ENCODE measurements at regions not wholly inside any gene's neighbourhood (a gene's known extent, or its start where the extent isn't known, plus 50 kb on each side); places are given as distances from the start of the nearest gene placed in this dataset.

DNA sequence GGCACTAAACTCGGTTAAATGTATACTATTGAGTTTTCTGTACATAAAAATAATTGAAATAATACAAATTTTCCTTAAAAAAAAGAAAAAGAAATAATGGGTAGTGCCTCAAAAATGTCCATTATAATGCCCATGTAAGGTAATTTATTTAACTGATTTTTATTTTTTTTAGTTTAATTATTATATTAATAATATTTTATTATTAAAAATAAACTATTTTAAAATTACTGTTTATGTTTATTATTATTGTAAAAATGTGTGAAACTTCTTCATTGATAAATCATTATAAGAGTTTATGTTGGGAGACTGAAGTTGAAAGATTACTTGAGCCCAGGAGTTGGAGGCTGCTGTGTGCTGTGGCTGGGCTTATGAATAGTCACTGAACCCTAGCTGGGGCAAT lies 925.5 kb upstream of the EPHA7 start:
- Histone ChIP-seq H3K4me3 (ENCODE audit: low read depth in 1 of 2, low read length in 2 of 2) (no peak overlapping the region), H3K27me3 (ENCODE audit: control insufficient read depth in 1 of 2, insufficient read depth in 2 of 2, low read length in 2 of 2) (no peaks in the 10 kb centered on the region), H3K27ac (ENCODE audit: low read depth in 2 of 2, low read length in 1 of 2) (no peak overlapping the region), H3K9me3 (ENCODE audit: control insufficient read depth in 2 of 2, insufficient read depth in 1 of 2, low read depth in 1 of 2, low read length in 1 of 2) (no peaks in the 10 kb centered on the region), H3K36me3 (ENCODE audit: control insufficient read depth in 2 of 2, insufficient read depth in 2 of 2, low read length in 1 of 2) (no peaks in the 10 kb centered on the region), H3K4me1 (ENCODE audit: control insufficient read depth in 2 of 2, insufficient read depth in 2 of 2, low read length in 1 of 2) (no peaks in the 10 kb centered on the region)
- 74 to 91% methylated on average over 1 of the region's 1 CpG for WGBS, 2 donors

DNA sequence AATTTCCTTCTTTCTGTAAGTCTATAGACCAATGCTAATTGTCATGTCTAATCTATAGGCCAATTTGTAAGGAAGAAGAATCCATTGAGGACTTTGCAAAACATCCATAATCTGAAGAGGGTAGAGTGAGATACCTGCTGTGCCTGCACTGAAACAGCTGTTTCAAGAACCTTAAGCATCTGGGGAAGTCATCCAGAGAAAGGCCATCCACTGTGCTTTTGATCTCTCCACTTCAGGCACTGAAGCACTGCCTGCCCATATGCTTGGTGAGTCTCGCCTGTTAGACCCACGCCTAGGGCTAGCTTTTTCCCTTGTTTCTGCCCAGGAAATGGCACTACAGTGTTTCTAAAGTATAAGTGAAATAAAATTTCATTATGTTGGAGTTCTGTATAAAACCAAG lies 921.8 kb upstream of the EPHA7 start:
- WGBS, 2 donors: 74 to 75% methylated on average over 2 of the region's 2 CpGs
- Histone ChIP-seq H3K27me3 (ENCODE audit: control insufficient read depth in 1 of 2, insufficient read depth in 2 of 2, low read length in 2 of 2) (no peaks in the 10 kb centered on the region), H3K27ac (ENCODE audit: low read depth in 2 of 2, low read length in 1 of 2) (no peak overlapping the region), H3K36me3 (ENCODE audit: control insufficient read depth in 2 of 2, insufficient read depth in 2 of 2, low read length in 1 of 2) (no peaks in the 10 kb centered on the region), H3K4me1 (ENCODE audit: control insufficient read depth in 2 of 2, insufficient read depth in 2 of 2, low read length in 1 of 2) (no peaks in the 10 kb centered on the region), H3K9me3 (ENCODE audit: control insufficient read depth in 2 of 2, insufficient read depth in 1 of 2, low read depth in 1 of 2, low read length in 1 of 2) (no peaks in the 10 kb centered on the region), H3K4me3 (ENCODE audit: low read depth in 1 of 2, low read length in 2 of 2) (no peak overlapping the region)

DNA sequence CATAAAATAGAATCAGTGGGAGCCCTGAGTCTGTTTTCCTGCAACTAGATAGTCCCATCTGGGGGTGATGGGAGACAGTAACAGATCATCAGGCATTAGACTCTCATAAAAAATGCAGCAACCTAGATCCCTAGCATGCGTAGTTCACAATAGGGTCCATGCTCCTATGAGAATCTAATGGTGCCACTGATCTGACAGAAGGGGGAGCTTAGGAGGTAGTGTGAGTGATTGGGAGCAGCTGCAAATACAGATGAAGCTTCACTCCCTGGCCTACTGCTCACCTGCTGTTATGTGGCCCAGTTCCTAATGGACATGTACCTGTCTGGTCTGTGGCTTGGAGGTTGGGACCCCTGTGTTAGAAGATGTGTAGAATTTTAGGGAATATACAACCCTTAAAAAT lies 904.5 kb upstream of the EPHA7 start:
- WGBS, 2 donors: 86 to 94% methylated on average over 1 of the region's 1 CpG
- Histone ChIP-seq H3K9me3 (ENCODE audit: control insufficient read depth in 2 of 2, insufficient read depth in 1 of 2, low read depth in 1 of 2, low read length in 1 of 2) (peaks cover 2% of the 10 kb centered on the region in 2 donors), H3K36me3 (ENCODE audit: control insufficient read depth in 2 of 2, insufficient read depth in 2 of 2, low read length in 1 of 2) (no peaks in the 10 kb centered on the region), H3K27me3 (ENCODE audit: control insufficient read depth in 1 of 2, insufficient read depth in 2 of 2, low read length in 2 of 2) (no peaks in the 10 kb centered on the region), H3K4me1 (ENCODE audit: control insufficient read depth in 2 of 2, insufficient read depth in 2 of 2, low read length in 1 of 2) (no peaks in the 10 kb centered on the region), H3K27ac (ENCODE audit: low read depth in 2 of 2, low read length in 1 of 2) (no peak overlapping the region), H3K4me3 (ENCODE audit: low read depth in 1 of 2, low read length in 2 of 2) (no peak overlapping the region)

DNA sequence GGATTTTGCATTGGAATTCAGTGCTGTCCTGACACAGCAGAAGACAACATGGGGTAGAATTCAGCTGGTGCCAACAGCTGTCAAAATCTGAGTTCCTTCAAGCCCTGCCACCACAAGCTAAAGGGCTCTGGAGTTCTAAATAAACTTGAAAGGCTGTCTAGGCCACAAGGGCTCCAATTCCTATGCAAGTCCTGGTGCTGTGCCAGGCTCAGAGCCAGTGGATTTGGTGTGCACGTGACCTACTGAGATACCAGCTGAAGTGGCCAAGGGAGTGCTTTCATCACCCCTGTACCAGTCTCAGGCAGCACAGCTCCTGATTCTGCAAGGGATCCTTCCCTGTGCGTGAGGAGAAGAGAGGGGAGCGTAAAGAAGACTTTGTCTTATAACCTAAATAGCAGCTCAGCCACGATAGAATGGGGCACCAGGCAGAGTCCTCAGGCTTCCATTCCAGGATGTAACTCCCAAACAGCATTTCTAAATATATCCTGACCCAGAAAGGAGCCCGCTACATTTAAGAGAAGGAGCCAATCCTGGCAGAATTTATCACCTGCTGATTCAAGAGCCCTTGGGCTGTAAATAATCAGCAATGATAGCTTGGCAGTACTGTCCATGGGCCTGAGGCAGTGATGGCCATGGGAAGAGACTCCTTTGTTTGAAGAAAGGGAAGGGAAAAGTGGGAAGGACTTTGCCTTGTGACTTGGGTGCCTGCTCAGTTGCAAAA lies 881.2 kb upstream of the EPHA7 start:
- peaks cover 3 to 5% of the 10 kb centered on the region in 2 donors for H3K9me3 ChIP-seq (ENCODE audit: control insufficient read depth in 2 of 2, insufficient read depth in 1 of 2, low read depth in 1 of 2, low read length in 1 of 2)
- no peaks in the 10 kb centered on the region for H3K36me3 ChIP-seq (ENCODE audit: control insufficient read depth in 2 of 2, insufficient read depth in 2 of 2, low read length in 1 of 2)
- H3K27ac ChIP-seq (ENCODE audit: low read depth in 2 of 2, low read length in 1 of 2): no peak overlapping the region
- 84 to 86% methylated on average over 5 of the region's 5 CpGs for WGBS, 2 donors
- H3K4me3 ChIP-seq (ENCODE audit: low read depth in 1 of 2, low read length in 2 of 2): no peak overlapping the region
- no peaks in the 10 kb centered on the region for H3K4me1 ChIP-seq (ENCODE audit: control insufficient read depth in 2 of 2, insufficient read depth in 2 of 2, low read length in 1 of 2)
- H3K27me3 ChIP-seq (ENCODE audit: control insufficient read depth in 1 of 2, insufficient read depth in 2 of 2, low read length in 2 of 2): no peaks in the 10 kb centered on the region

DNA sequence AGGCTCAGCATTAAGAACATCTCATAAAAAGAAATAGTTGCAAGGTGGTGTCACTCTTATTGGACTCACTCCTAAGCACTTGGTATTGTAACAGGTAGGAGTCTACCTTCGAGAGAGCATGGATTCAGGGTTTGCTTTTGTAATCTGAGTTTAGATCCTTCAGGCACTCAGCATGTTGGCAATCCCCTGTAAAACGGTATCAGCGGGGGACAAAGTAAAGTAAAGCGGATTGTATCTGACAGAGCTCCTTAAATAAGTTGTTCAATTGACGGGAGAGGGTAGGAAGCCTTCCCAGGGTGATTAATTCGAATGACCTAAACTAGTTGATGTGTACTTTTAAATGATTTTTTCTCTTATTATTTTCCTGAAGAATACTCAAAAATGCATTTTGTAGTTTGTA lies 869.8 kb upstream of the EPHA7 start:
- no peaks in the 10 kb centered on the region for H3K27me3 ChIP-seq (ENCODE audit: control insufficient read depth in 1 of 2, insufficient read depth in 2 of 2, low read length in 2 of 2)
- no peaks in the 10 kb centered on the region for H3K36me3 ChIP-seq (ENCODE audit: control insufficient read depth in 2 of 2, insufficient read depth in 2 of 2, low read length in 1 of 2)
- no peak overlapping the region for H3K4me3 ChIP-seq (ENCODE audit: low read depth in 1 of 2, low read length in 2 of 2)
- H3K4me1 ChIP-seq (ENCODE audit: control insufficient read depth in 2 of 2, insufficient read depth in 2 of 2, low read length in 1 of 2): no peaks in the 10 kb centered on the region
- 77 to 84% methylated on average over 6 of the region's 6 CpGs for WGBS, 2 donors
- H3K27ac ChIP-seq (ENCODE audit: low read depth in 2 of 2, low read length in 1 of 2): no peak overlapping the region
- H3K9me3 ChIP-seq (ENCODE audit: control insufficient read depth in 2 of 2, insufficient read depth in 1 of 2, low read depth in 1 of 2, low read length in 1 of 2): no peaks in the 10 kb centered on the region

DNA sequence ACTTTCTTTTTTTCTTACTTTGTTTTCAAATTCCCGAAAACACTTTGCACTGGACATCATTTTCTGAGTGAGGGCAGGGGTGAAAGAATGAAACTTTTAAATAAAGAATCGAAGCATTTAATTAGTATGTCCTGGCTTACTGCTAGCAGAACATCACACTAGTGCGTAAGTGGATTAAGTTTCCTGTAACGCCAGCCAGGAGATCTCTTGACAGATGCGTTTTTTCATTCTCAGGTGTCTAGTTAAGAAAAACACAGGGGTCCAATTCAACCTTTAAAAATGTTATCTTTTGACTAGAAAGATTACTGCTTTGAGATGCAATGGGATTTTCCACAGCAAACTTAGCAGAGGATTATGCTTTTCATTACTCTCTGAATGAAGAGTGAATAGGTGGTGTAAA lies 858.8 kb upstream of the EPHA7 start:
- Histone ChIP-seq H3K4me3 (ENCODE audit: low read depth in 1 of 2, low read length in 2 of 2) (no peak overlapping the region), H3K27me3 (ENCODE audit: control insufficient read depth in 1 of 2, insufficient read depth in 2 of 2, low read length in 2 of 2) (no peaks in the 10 kb centered on the region), H3K36me3 (ENCODE audit: control insufficient read depth in 2 of 2, insufficient read depth in 2 of 2, low read length in 1 of 2) (no peaks in the 10 kb centered on the region), H3K27ac (ENCODE audit: low read depth in 2 of 2, low read length in 1 of 2) (no peak overlapping the region), H3K9me3 (ENCODE audit: control insufficient read depth in 2 of 2, insufficient read depth in 1 of 2, low read depth in 1 of 2, low read length in 1 of 2) (no peaks in the 10 kb centered on the region), H3K4me1 (ENCODE audit: control insufficient read depth in 2 of 2, insufficient read depth in 2 of 2, low read length in 1 of 2) (no peaks in the 10 kb centered on the region)
- 60 to 64% methylated on average over 5 of the region's 5 CpGs for WGBS, 2 donors

DNA sequence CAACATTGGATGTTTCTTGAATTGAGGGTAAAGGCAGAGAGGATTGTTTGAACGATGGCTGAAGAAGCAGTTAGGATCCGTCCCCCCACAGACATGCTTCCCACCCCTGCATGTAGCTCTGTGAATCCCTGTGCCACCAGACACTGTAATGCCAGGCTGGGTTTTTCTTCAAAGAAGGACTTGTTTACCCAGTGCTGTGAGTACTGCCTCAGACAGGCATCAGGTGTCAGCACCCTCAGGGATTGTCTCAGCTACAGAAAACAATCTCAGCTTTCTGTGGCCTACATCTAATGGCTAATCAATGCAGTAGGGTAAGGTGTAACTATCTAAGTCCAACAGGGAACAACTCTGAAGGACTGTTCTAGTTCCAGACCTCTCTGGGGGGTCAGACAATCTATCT lies 853.0 kb upstream of the EPHA7 start:
- Histone ChIP-seq H3K4me3 (ENCODE audit: low read depth in 1 of 2, low read length in 2 of 2) (no peak overlapping the region), H3K27ac (ENCODE audit: low read depth in 2 of 2, low read length in 1 of 2) (no peak overlapping the region), H3K4me1 (ENCODE audit: control insufficient read depth in 2 of 2, insufficient read depth in 2 of 2, low read length in 1 of 2) (no peaks in the 10 kb centered on the region), H3K27me3 (ENCODE audit: control insufficient read depth in 1 of 2, insufficient read depth in 2 of 2, low read length in 2 of 2) (no peaks in the 10 kb centered on the region), H3K36me3 (ENCODE audit: control insufficient read depth in 2 of 2, insufficient read depth in 2 of 2, low read length in 1 of 2) (no peaks in the 10 kb centered on the region), H3K9me3 (ENCODE audit: control insufficient read depth in 2 of 2, insufficient read depth in 1 of 2, low read depth in 1 of 2, low read length in 1 of 2) (no peaks in the 10 kb centered on the region)
- 67 to 81% methylated on average over 2 of the region's 2 CpGs for WGBS, 2 donors

DNA sequence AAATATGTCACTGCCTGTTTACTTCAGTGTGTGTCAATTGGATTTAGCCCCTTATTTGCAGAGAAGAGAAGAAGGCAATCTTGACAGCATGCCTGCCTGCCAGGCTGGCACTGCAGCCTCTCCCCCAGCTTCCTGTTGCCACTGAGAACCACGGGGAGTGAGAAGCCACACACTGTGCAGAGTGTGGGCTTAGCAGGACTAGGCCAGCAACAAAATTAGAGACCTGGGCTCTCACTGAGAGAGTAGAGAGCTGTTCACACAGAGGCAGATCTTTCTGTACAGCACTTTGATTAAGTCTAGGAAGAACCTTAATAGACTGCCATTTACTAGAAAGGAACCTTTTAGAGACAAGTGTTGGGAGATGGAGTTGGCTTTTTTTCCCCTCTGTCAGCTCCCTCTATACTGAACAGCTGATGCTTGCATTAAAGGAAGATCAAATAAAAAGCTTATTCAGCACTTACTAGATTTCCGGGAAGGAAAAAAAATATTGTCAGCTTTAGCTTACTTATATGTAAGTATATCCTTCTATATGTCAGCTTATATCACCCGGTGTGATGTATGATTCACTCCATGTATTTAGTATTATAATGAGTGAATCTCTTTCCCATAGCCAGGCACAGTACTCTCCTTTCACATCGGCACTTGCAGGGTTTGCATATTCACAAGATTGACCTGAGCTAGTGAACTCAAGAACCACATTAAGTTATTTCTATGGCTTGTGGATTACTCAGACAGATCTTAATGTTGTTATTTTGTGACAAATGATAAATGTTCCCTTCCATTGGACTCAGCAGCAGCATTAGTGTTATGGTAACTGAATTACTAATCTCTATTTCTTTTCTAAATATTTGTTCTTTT lies 851.0 kb upstream of the EPHA7 start:
- Histone ChIP-seq H3K4me1 (ENCODE audit: control insufficient read depth in 2 of 2, insufficient read depth in 2 of 2, low read length in 1 of 2) (no peaks in the 10 kb centered on the region), H3K9me3 (ENCODE audit: control insufficient read depth in 2 of 2, insufficient read depth in 1 of 2, low read depth in 1 of 2, low read length in 1 of 2) (no peaks in the 10 kb centered on the region), H3K36me3 (ENCODE audit: control insufficient read depth in 2 of 2, insufficient read depth in 2 of 2, low read length in 1 of 2) (no peaks in the 10 kb centered on the region), H3K27me3 (ENCODE audit: control insufficient read depth in 1 of 2, insufficient read depth in 2 of 2, low read length in 2 of 2) (no peaks in the 10 kb centered on the region), H3K27ac (ENCODE audit: low read depth in 2 of 2, low read length in 1 of 2) (no peak overlapping the region), H3K4me3 (ENCODE audit: low read depth in 1 of 2, low read length in 2 of 2) (no peak overlapping the region)
- WGBS, 2 donors: 28 to 45% methylated on average over 4 of the region's 4 CpGs

DNA sequence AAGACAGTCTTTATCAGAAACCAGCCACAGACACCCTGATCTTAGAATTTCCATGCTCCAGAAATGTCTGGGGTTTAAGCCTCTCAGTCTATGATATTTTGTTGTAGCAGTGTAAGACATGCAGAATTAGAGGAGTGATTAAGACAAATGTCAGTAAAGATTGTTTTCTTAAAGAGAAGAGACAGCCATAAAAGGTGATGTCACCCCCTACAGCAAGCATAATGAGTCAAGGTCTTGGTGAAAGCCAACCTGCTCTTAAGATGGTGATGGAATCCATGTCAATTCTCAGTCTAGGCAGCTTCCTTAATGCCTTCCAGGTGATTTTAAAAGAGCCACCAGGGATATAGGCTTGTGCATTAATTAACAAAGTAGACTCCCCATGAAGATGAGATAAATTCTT lies 849.9 kb upstream of the EPHA7 start:
- Histone ChIP-seq H3K27ac (ENCODE audit: low read depth in 2 of 2, low read length in 1 of 2) (no peak overlapping the region), H3K36me3 (ENCODE audit: control insufficient read depth in 2 of 2, insufficient read depth in 2 of 2, low read length in 1 of 2) (no peaks in the 10 kb centered on the region), H3K27me3 (ENCODE audit: control insufficient read depth in 1 of 2, insufficient read depth in 2 of 2, low read length in 2 of 2) (no peaks in the 10 kb centered on the region), H3K9me3 (ENCODE audit: control insufficient read depth in 2 of 2, insufficient read depth in 1 of 2, low read depth in 1 of 2, low read length in 1 of 2) (no peaks in the 10 kb centered on the region), H3K4me1 (ENCODE audit: control insufficient read depth in 2 of 2, insufficient read depth in 2 of 2, low read length in 1 of 2) (no peaks in the 10 kb centered on the region), H3K4me3 (ENCODE audit: low read depth in 1 of 2, low read length in 2 of 2) (no peak overlapping the region)

DNA sequence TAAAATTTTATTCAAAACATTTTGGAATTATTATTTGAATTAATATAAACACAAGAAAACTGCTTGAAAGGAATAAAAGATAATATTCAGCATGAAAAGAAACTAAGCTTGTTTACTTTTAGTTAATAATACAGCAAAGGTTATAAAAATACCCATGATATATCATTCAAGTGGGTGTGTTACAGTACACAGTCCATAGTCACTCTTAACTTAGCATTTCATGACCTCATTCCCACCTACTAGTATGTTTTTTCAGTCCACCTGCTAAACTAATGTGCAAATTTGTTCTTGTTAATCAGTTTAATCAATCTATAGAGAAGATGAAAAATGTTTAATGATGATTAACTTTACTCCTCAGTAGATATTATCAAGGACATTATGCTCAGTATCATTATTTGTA lies 841.4 kb upstream of the EPHA7 start:
- Histone ChIP-seq H3K27ac (ENCODE audit: low read depth in 2 of 2, low read length in 1 of 2) (no peak overlapping the region), H3K36me3 (ENCODE audit: control insufficient read depth in 2 of 2, insufficient read depth in 2 of 2, low read length in 1 of 2) (no peaks in the 10 kb centered on the region), H3K4me1 (ENCODE audit: control insufficient read depth in 2 of 2, insufficient read depth in 2 of 2, low read length in 1 of 2) (no peaks in the 10 kb centered on the region), H3K4me3 (ENCODE audit: low read depth in 1 of 2, low read length in 2 of 2) (no peak overlapping the region), H3K9me3 (ENCODE audit: control insufficient read depth in 2 of 2, insufficient read depth in 1 of 2, low read depth in 1 of 2, low read length in 1 of 2) (peaks cover 0 to 2% of the 10 kb centered on the region in 2 donors), H3K27me3 (ENCODE audit: control insufficient read depth in 1 of 2, insufficient read depth in 2 of 2, low read length in 2 of 2) (no peaks in the 10 kb centered on the region)

All from esophagus (tissue), 2 donors.